HepG2 (cell line): ENCODE measurements at regions not wholly inside any gene's neighbourhood (a gene's known extent, or its start where the extent isn't known, plus 50 kb on each side); places are given as distances from the start of the nearest gene placed in this dataset.

Source experiments
- ATAC-seq: fragments of 200-7000 bp; cut with Tn5 transposase; 3 replicates; pipeline ENCODE4 v1.9.1; 2020; ENCODE audit warnings: mild to moderate bottlenecking, moderate library complexity
- BruUV-seq: library from RNA; stranded (reverse); fragments of 400-500 nt; replicated peaks from 2 replicates; lab custom pipeline; 2021; lab: Mats Ljungman, UMichigan
- CTCF ChIA-PET: fragments of 300-600 bp; formaldehyde crosslinking; extraction: SDS; loops from one replicate; lab custom pipeline; 2021; ENCODE audit warnings: low total read pairs, inconsistent platforms, low intra/inter-chr PET ratio; lab: Yijun Ruan, JAX
- POLR2A ChIA-PET: fragments of 350-600 bp; sonication (Branson Sonifier 250); formaldehyde crosslinking; loops from one replicate; lab custom pipeline; 2020; ENCODE audit warnings: antibody characterized with exemption, inconsistent platforms; lab: Yijun Ruan, JAX
- DNase-seq: peaks from one replicate; pipeline ENCODE4 v3.0.0-alpha.2; 2015; ENCODE audit warnings: low spot score
- FAIRE-seq: peaks from 3 replicates; lab custom pipeline; 2011; peaks lifted over from hg19 to GRCh38; lab: Jason Lieb, UNC
- H2AFZ ChIP-seq: one replicate; pipeline ENCODE4 v1.6.1; 2011; ENCODE audit warnings: low read length, inconsistent platforms
- H3K27ac ChIP-seq: fragments of 300-600 bp; 3 replicates; pipeline ENCODE4 v1.8.0; 2011; ENCODE audit warnings: mixed run types, mild to moderate bottlenecking, mixed read lengths, low read length, inconsistent platforms; ENCODE audit not compliant: insufficient read depth; ENCODE audit errors: extremely low read length
- H3K27me3 ChIP-seq, 2 experiments: fragments of 200-600 bp in 1 of 2; 2 replicates in 1 of 2; 3 replicates in 1 of 2; pipeline versions ENCODE4 v1.6.0 to v1.8.0; 2011; ENCODE audit warnings: low read length in 2 of 2, mild to moderate bottlenecking in 2 of 2, moderate library complexity in 2 of 2, inconsistent platforms in 1 of 2; ENCODE audit not compliant: insufficient read depth in 2 of 2, control insufficient read depth in 1 of 2
- H3K36me3 ChIP-seq, 2 experiments: fragments of 200-600 bp in 1 of 2; replicated peaks in 1 of 2; 2 replicates in 1 of 2; 3 replicates in 1 of 2; pipeline versions ENCODE4 v1.5.1 to v1.8.0; 2011; ENCODE audit warnings: low read length in 2 of 2, inconsistent platforms in 1 of 2; ENCODE audit not compliant: insufficient read depth in 2 of 2, control insufficient read depth in 1 of 2
- H3K4me1 ChIP-seq: 2 replicates; pipeline ENCODE4 v1.5.1; 2012; ENCODE audit warnings: low read length, inconsistent platforms; ENCODE audit not compliant: insufficient read depth
- H3K4me2 ChIP-seq: 2 replicates; pipeline ENCODE4 v1.6.0; 2011; ENCODE audit warnings: low read depth, low read length, inconsistent platforms
- H3K4me3 ChIP-seq, 3 experiments: fragments of 200-600 bp in 1 of 3; sonication (generic), shearing (Covaris generic) in 1 of 3; replicated peaks in 1 of 3; 2 replicates each; pipeline ENCODE4 v1.5.1; 2011 to 2016; ENCODE audit warnings: low read length in 3 of 3, inconsistent platforms in 2 of 3, low read depth in 2 of 3, mild to moderate bottlenecking in 2 of 3, control low read depth in 1 of 3, mixed read lengths in 1 of 3; ENCODE audit not compliant: insufficient read depth in 1 of 3
- H3K79me2 ChIP-seq: one replicate; pipeline ENCODE4 v1.6.1; 2011; ENCODE audit warnings: low read length, inconsistent platforms; ENCODE audit not compliant: insufficient read depth
- H3K9ac ChIP-seq: 2 replicates; pipeline ENCODE4 v1.6.0; 2011; ENCODE audit warnings: mild to moderate bottlenecking, low read depth, low read length, inconsistent platforms; ENCODE audit not compliant: insufficient read depth
- H3K9me3 ChIP-seq: 2 replicates; pipeline ENCODE4 v1.5.1; 2012; ENCODE audit warnings: mild to moderate bottlenecking, low read length
- H4K20me1 ChIP-seq: 2 replicates; pipeline ENCODE4 v1.6.0; 2011; ENCODE audit warnings: inconsistent platforms, mild to moderate bottlenecking, low read length, moderate library complexity; ENCODE audit not compliant: insufficient read depth
- HOXD1 ChIP-seq: sonication (generic); formaldehyde crosslinking; IDR thresholded peaks from 2 replicates; pipeline ENCODE4 v1.5.0; 2020; ENCODE audit warnings: missing genetic modification reagents
- JARID2 ChIP-seq: sonication (generic); formaldehyde crosslinking; IDR thresholded peaks from 2 replicates; pipeline ENCODE4 v1.8.1; 2023; ENCODE audit warnings: missing genetic modification reagents, inconsistent platforms; ENCODE audit not compliant: insufficient replicate concordance
- RCOR2 ChIP-seq: IDR thresholded peaks from 2 replicates; pipeline ENCODE4 v1.6.1; 2016; ENCODE audit warnings: missing biosample characterization, missing genetic modification reagents
- SP5 ChIP-seq: IDR thresholded peaks from 2 replicates; pipeline ENCODE4 v1.6.1; 2016; ENCODE audit warnings: low read depth, borderline replicate concordance
- TBL1XR1 ChIP-seq: fragments of 150-350 bp; IDR thresholded peaks from 2 replicates; pipeline ENCODE4 v1.6.1; 2014; ENCODE audit warnings: borderline replicate concordance, low read length; ENCODE audit not compliant: partially characterized antibody
- ZBTB3 ChIP-seq: sonication (generic); formaldehyde crosslinking; IDR thresholded peaks from 2 replicates; pipeline ENCODE4 v1.4.0; 2020; ENCODE audit warnings: low read depth, mild to moderate bottlenecking, moderate library complexity, missing genetic modification reagents, borderline replicate concordance
- ZC3H4 ChIP-seq: sonication (generic); formaldehyde crosslinking; IDR thresholded peaks from 2 replicates; pipeline ENCODE4 v1.4.0; 2020; ENCODE audit warnings: missing genetic modification reagents, borderline replicate concordance
- ZFP41 ChIP-seq: sonication (generic); formaldehyde crosslinking; IDR thresholded peaks from 2 replicates; pipeline ENCODE4 v1.4.0; 2020; ENCODE audit warnings: mild to moderate bottlenecking, missing genetic modification reagents, borderline replicate concordance
- ZNF556 ChIP-seq: sonication (generic); formaldehyde crosslinking; IDR thresholded peaks from 2 replicates; pipeline ENCODE4 v1.4.0; 2020; ENCODE audit warnings: mild to moderate bottlenecking, missing genetic modification reagents, borderline replicate concordance
- ZNF574 ChIP-seq: sonication (generic); formaldehyde crosslinking; IDR thresholded peaks from 2 replicates; pipeline ENCODE4 v1.4.0; 2020; ENCODE audit warnings: missing genetic modification reagents
- ZNF691 ChIP-seq: sonication (generic); formaldehyde crosslinking; IDR thresholded peaks from 2 replicates; pipeline ENCODE4 v1.4.0; 2020; ENCODE audit warnings: missing genetic modification reagents, low read depth, mild to moderate bottlenecking, borderline replicate concordance
- ZNF891 ChIP-seq: sonication (generic); formaldehyde crosslinking; IDR thresholded peaks from 2 replicates; pipeline ENCODE4 v1.5.0; 2020; ENCODE audit warnings: mild to moderate bottlenecking, missing genetic modification reagents
- WGBS: methylation state at CpG from one replicate; pipeline ENCODE4 v1.1.6; 2017; ENCODE audit warnings: low lambda C conversion rate; 5-methylcytosine and 5-hydroxymethylcytosine counted together
- in situ Hi-C: cut with HindIII; loops from 2 replicates; pipeline ENCODE4 v1.10.0; 2017; ENCODE audit warnings: low pct_unique_long_range_greater_than_20kb; ENCODE audit not compliant: extremely low pct_ligation_motif_present
- intact Hi-C: fragments of 100-400 bp; cut with micrococcal nuclease; formaldehyde crosslinking; loops from one replicate; pipeline ENCODE4 v1.10.0; 2022; ENCODE audit not compliant: unreplicated experiment

- no peaks in the 10 kb centered on the region for H3K9me3 ChIP-seq
- intact Hi-C loops = no loop called here
- H3K79me2 ChIP-seq = no peaks in the 10 kb centered on the region
- WGBS = 43% methylated on average over 7 of the region's 7 CpGs
- no peak overlapping the region for H3K27ac ChIP-seq
- DNase-seq (no peak), FAIRE-seq (no peak), ATAC-seq (no peak)
- no peak overlapping the region for H3K4me3 ChIP-seq
- H3K9ac ChIP-seq = no peak overlapping the region
- TF ChIP-seq ZNF691 (CRISPR knock-in tag) (no peak), ZFP41 (no peak), JARID2 (CRISPR knock-in tag) (no peak), ZC3H4 (CRISPR knock-in tag) (no peak), HOXD1 (CRISPR knock-in tag) (no peak), ZNF574 (no peak), ZNF556 (no peak), SP5 (no peak), RCOR2 (CRISPR knock-in tag) (no peak), ZNF891 (CRISPR knock-in tag) (no peak), TBL1XR1 (no peak), ZBTB3 (CRISPR knock-in tag) (no peak)
- in situ Hi-C loops = loop anchor here (25.0 kb wide), 1 partner anchor 866 kb away; no protein-coding TSS in a partner anchor
- no peaks in the 10 kb centered on the region for H4K20me1 ChIP-seq
- H2AFZ ChIP-seq = no peak overlapping the region
- ChIA-PET CTCF (no interaction called here), POLR2A (no interaction called here)
- no peak overlapping the region for H3K4me2 ChIP-seq
- no TSS peak for BruUV-seq
- peaks cover 35% of the 10 kb centered on the region for H3K4me1 ChIP-seq
- H3K27me3 ChIP-seq = peaks cover 0 to 5% of the 10 kb centered on the region in 2 experiments; a peak in 3 of 5 replicates
- H3K36me3 ChIP-seq = no peaks in the 10 kb centered on the region
Observed at GRCh38 chr2:111678161-111678560, 205.8 kb downstream of the ANAPC1 start.
